ENCODE measurements at regions not wholly inside any gene's neighbourhood (a gene's known extent, or its start where the extent isn't known, plus 50 kb on each side); places are given as distances from the start of the nearest gene placed in this dataset.
A peak's percentile ranks its signal among the peaks of the same experiment; 100 is the strongest.
"Not testable (repeated sequence)": the region's sequence is repeated elsewhere in the genome, so short reads cannot be mapped to it uniquely, and the experiment has no call there.

GRCh38 chrX:101823236-101823635 is 108.6 kb downstream of the ZMAT1 start:
- DNase-seq = no peak

- DNase-seq = not testable (repeated sequence)
Measured at GRCh38 chrX:101817739-101818138, 114.1 kb downstream of the ZMAT1 start.

- DNase-seq = no peak
Measured at GRCh38 chrX:101813200-101813599, 118.6 kb downstream of the ZMAT1 start.

GRCh38 chrX:101803451-101803850 is 128.4 kb downstream of the ZMAT1 start:
- DNase-seq = peak; percentile 7

- DNase-seq = peak; percentile 86
Measured at GRCh38 chrX:101799387-101799786, 132.4 kb downstream of the ZMAT1 start.

- DNase-seq = no peak
Measured at GRCh38 chrX:101787934-101788333, 128.3 kb upstream of the ARMCX2 start.

- no peak for DNase-seq
Measured at GRCh38 chrX:101785142-101785541, 125.5 kb upstream of the ARMCX2 start.

- DNase-seq = not testable (repeated sequence)
Measured at GRCh38 chrX:101780421-101780820, 120.8 kb upstream of the ARMCX2 start.

GRCh38 chrX:101774340-101774739 is 114.7 kb upstream of the ARMCX2 start:
- no peak for DNase-seq

- DNase-seq = peak; percentile 6
Measured at GRCh38 chrX:101764538-101764937, 104.9 kb upstream of the ARMCX2 start.

GRCh38 chrX:101759000-101759399 is 99.3 kb upstream of the ARMCX2 start:
- peak; percentile 47 for DNase-seq

GRCh38 chrX:101750744-101751143 is 91.1 kb upstream of the ARMCX2 start:
- DNase-seq = no peak

- peak; percentile 0 for DNase-seq
Measured at GRCh38 chrX:101749436-101749835, 89.8 kb upstream of the ARMCX2 start.

- DNase-seq = no peak
Measured at GRCh38 chrX:101745046-101745445, 85.4 kb upstream of the ARMCX2 start.

- peak; percentile 5 for DNase-seq
Measured at GRCh38 chrX:101744085-101744484, 84.4 kb upstream of the ARMCX2 start.

GRCh38 chrX:101740642-101741041 is 81.0 kb upstream of the ARMCX2 start:
- no peak for DNase-seq

GRCh38 chrX:101738867-101739266 is 79.2 kb upstream of the ARMCX2 start:
- not testable (repeated sequence) for DNase-seq

GRCh38 chrX:101738411-101738810 is 78.8 kb upstream of the ARMCX2 start:
- DNase-seq = not testable (repeated sequence)

- DNase-seq = no peak
Measured at GRCh38 chrX:101736651-101737050, 77.0 kb upstream of the ARMCX2 start.

- no peak for DNase-seq
Measured at GRCh38 chrX:101732870-101733269, 73.2 kb upstream of the ARMCX2 start.

GRCh38 chrX:101729986-101730385 is 70.3 kb upstream of the ARMCX2 start:
- no peak for DNase-seq
